T-helper 1 cell treated with Interleukin-12 subunit alpha and Interleukin-12 subunit beta and Interleukin-4 antibody, amounts not matched to agents 30 ng/mL and 1 ng/mL, for 36 hours (primary cell): ENCODE measurements at regions not wholly inside any gene's neighbourhood (a gene's known extent, or its start where the extent isn't known, plus 50 kb on each side); places are given as distances from the start of the nearest gene placed in this dataset.

Experiments
- intact Hi-C: fragments of 100-400 bp; cut with micrococcal nuclease; formaldehyde crosslinking; loops from one replicate; pipeline ENCODE4 v1.15.1; 2024

- intact Hi-C loops, result no loop called here
Observed at GRCh38 chr1:177848577-177848976, 121.3 kb downstream of the SEC16B start.

DNA sequence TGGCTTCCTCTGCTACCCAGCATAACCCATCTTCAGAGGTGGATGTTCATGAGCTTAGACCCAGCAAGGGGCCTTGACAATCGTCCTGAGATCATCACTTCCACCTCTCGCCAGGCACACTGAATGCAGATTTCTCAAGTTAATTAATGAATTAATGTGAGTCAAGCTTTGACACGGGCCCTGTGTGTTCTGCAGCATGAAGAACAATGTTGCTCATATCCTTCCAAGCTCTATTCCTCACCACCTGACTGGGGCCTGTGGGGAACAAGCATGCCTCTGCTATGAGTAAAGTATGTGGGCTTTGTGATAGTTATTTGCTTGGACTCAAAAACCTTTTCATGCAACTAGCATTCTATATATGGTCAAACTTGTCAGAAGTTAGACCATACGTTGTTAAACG, 122.0 kb downstream of the SEC16B start:
- intact Hi-C loops, result no loop called here

GRCh38 chr1:177838907-177839485, 130.9 kb downstream of the SEC16B start:
- intact Hi-C loops, result no loop called here

DNA sequence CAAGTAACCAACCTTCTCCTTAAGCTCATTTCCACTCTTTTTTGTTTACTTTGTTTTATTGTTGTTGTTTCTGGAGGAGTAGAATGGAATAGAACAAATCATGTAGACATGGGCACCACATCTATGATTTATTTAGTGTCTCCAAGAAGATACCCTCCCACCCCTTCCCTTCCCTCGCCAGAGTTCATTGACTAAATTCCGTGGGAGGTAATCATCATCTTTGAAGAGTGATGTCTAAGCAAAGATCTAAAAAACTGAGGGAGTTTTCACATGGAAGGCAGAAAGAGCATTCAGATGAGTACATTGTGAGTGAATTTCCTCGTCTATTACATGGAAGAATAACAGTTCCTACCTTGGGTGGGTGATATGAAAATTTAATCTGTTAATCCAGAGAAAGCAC, 136.2 kb downstream of the SEC16B start:
- intact Hi-C loops, result no loop called here

GRCh38 chr1:177830531-177831135, 139.2 kb downstream of the SEC16B start:
- intact Hi-C loops, result no loop called here

DNA sequence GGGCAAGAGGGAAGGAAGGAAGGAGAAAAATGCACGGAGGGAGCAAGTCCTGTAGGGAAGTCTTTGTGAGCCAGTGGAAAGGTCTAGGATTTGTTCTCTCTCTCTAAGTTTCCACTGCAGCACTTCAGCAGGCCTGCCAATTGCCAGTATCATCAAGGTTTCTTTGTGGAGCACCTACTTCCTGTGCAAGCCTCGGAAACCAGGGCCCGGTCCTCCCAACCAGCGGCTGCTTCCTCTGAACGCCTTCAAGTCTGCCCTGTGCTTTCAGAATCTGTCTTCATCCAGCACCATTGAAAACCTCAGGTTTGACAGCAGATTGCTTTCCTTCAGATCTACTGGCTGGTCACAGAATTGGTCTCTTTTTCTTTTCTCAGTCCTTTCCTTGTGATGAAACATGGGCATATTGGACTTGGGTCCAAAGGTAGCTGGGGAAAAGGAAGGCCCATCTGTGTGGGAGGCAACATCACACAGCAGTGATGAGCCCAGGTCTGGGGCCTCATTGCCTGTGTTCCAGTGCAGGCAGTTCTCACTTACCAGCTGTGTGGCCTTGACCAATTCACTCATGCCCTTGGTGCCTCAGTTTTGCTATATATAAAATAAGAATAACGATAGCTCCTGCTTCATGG, 144.5 kb downstream of the SEC16B start:
- intact Hi-C loops, result no loop called here

DNA sequence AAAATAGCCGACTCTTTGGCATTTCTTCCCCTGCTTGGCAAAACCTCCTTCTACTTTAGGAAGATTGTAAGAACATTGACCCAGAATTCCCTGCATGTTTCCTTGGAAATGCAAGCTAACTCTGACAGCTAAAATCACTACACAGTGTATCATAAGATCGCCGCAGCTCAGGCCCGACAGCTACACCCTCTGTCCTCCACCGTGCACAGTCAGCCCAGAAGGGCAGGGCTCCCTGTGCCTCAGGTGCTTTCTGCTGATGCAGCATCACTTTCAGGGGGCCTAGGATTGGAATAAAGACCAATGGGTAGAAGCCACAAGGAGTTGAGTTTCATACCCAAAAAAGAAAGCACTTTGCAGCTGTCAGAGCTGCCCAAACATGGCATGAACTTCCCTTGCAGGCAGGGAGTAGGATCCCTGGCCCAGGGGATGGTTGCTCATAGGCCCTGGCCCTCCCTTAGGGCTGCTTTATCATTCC, 145.3 kb downstream of the SEC16B start:
- intact Hi-C loops, result no loop called here

GRCh38 chr1:177820213-177820612, 149.6 kb downstream of the SEC16B start:
- intact Hi-C loops, result no loop called here

GRCh38 chr1:177817937-177818875, 151.7 kb downstream of the SEC16B start:
- intact Hi-C loops, result no loop called here

GRCh38 chr1:177812650-177813049, 157.2 kb downstream of the SEC16B start:
- intact Hi-C loops, result no loop called here

DNA sequence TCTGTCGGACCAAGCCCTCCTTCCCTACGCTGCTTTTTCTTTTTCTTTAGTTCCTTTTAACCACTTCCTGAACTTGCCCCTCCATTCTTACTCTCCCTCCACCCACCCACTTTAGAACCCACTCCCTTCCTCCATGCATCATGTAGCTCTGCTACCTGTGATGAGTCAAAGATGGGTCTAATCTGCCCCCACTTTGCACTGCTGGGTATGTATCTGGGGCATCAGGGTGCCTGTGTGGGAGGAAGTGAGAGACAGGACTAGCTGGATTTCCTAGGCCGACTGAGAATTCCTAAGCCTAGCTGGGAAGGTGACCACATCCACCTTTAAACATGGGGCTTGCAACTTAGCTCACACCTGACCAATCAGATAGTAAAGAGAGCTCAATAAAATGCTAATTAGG, 157.7 kb downstream of the SEC16B start:
- intact Hi-C loops, result no loop called here

GRCh38 chr1:177811429-177811828, 158.4 kb downstream of the SEC16B start:
- intact Hi-C loops, result no loop called here

- intact Hi-C loops, result no loop called here
Observed at GRCh38 chr1:177809819-177810218, 160.0 kb downstream of the SEC16B start.

- intact Hi-C loops, result no loop called here
Observed at GRCh38 chr1:177802304-177802703, 167.6 kb downstream of the SEC16B start.

GRCh38 chr1:177801790-177802189, 168.1 kb downstream of the SEC16B start:
- intact Hi-C loops, result no loop called here

DNA sequence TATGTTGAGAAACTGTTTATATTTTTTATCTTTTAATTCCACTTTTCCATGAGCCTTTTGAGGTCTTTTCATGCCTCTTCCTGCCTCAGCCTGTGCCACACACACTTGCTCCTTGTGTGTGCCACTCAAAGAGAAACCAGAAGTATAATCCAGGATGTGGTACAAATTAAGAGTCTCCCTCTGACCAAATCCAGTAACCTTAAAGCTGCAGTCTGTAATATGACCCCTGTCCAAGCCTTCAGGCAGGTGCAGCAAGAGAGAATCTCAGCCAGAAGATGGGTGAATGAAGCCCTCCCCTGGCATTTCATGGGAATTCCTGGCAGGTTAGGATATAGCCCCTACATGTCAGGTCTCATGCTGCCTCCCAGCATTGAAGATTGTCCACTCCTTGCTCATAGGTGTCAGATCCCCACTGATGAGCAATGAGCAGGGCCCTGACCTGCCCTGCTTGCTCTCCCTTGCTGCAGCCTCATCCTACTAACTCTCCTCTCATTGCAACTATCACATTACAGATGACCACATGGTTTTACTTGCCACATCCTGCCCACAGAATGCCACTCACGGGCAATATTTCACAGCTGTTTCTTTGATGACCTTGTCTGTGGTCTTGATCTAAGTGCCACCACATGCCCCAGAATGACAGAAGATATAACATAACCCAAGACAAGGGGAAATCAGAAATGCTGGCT, 169.3 kb downstream of the SEC16B start:
- intact Hi-C loops, result no loop called here

DNA sequence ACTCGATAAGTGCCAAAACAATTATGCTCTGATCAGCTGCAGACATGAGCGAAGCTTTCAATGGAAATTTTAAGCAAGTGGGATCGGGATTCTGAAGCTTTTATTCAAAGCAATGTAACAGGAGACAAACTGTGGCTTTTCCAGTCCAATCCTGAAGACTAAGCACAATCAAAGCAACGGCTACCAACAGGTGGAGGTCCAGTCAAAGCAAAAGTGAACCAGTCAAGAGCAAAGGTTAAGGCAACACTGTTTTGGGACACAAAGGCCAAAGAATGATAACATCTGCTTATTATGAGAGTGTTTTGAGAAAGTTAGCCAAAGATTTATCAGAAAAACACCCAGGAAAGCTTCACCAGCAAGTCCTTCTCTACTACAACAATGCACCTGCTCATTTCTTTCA, 170.1 kb downstream of the SEC16B start:
- intact Hi-C loops, result no loop called here

- intact Hi-C loops, result no loop called here
Observed at GRCh38 chr1:177798614-177799013, 171.2 kb downstream of the SEC16B start.

GRCh38 chr1:177796561-177796960, 173.3 kb downstream of the SEC16B start:
- intact Hi-C loops, result no loop called here

- intact Hi-C loops, result no loop called here
Observed at GRCh38 chr1:177794376-177794991, 175.4 kb downstream of the SEC16B start.

DNA sequence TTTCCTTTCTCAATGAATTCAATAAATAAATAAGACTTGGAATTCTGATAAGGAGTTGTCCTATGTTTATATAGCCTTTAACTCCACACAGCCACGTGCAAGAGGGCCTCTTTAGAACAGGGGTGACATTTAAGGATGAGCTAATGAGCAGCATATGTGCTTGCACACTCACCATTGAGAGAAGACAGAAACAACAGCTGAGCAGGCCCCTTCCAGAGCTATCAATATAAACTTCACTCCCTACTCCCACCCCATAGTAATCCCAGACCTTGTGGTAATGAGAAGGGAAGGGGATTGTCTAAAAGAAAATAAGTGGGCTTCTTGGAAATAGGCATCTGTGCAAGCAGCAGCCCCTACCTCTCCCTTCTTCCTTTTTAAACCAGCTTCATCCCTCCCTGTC, 176.0 kb downstream of the SEC16B start:
- intact Hi-C loops, result no loop called here
